IPS-18a (cell line): ENCODE measurements at regions not wholly inside any gene's neighbourhood (a gene's known extent, or its start where the extent isn't known, plus 50 kb on each side); places are given as distances from the start of the nearest gene placed in this dataset.
"Not testable (repeated sequence)": the region's sequence is repeated elsewhere in the genome, so short reads cannot be mapped to it uniquely, and the experiment has no call there.

Experiments
- H3K27ac ChIP-seq: one replicate; pipeline ENCODE4 v1.5.1; 2013; ENCODE audit warnings: low read length
- H3K27me3 ChIP-seq: one replicate; pipeline ENCODE4 v1.6.1; 2013; ENCODE audit warnings: mild to moderate bottlenecking, low read length; ENCODE audit not compliant: control insufficient read depth, insufficient read depth
- H3K36me3 ChIP-seq: one replicate; pipeline ENCODE4 v1.6.1; 2013; ENCODE audit warnings: low read depth, low read length; ENCODE audit not compliant: control insufficient read depth
- H3K4me1 ChIP-seq: one replicate; pipeline ENCODE4 v1.6.1; 2013; ENCODE audit warnings: low read depth, low read length; ENCODE audit not compliant: control insufficient read depth
- H3K4me3 ChIP-seq: one replicate; pipeline ENCODE4 v1.5.1; 2013; ENCODE audit warnings: low read length
- H3K9ac ChIP-seq: one replicate; pipeline ENCODE4 v1.6.1; 2013; ENCODE audit warnings: mild to moderate bottlenecking, low read length, moderate library complexity
- H3K9me3 ChIP-seq: one replicate; pipeline ENCODE4 v1.6.1; 2013; ENCODE audit warnings: low read depth, low read length; ENCODE audit not compliant: control insufficient read depth

- H3K9me3 ChIP-seq: peaks cover 16% of the 10 kb centered on the region
- H3K27ac ChIP-seq: no peak overlapping the region
- no peak overlapping the region for H3K4me3 ChIP-seq
- H3K27me3 ChIP-seq: no peaks in the 10 kb centered on the region
- no peaks in the 10 kb centered on the region for H3K36me3 ChIP-seq
- H3K4me1 ChIP-seq: no peaks in the 10 kb centered on the region
- H3K9ac ChIP-seq: no peak overlapping the region
Observed at GRCh38 chr16:13696017-13696416, 223.9 kb upstream of the ERCC4 start.

GRCh38 chr16:13697013-13697412 is 222.9 kb upstream of the ERCC4 start:
- H3K4me3 ChIP-seq: no peak overlapping the region
- H3K36me3 ChIP-seq: no peaks in the 10 kb centered on the region
- H3K27ac ChIP-seq: no peak overlapping the region
- no peak overlapping the region for H3K9ac ChIP-seq
- H3K27me3 ChIP-seq: no peaks in the 10 kb centered on the region
- no peaks in the 10 kb centered on the region for H3K4me1 ChIP-seq
- H3K9me3 ChIP-seq: peaks cover 16% of the 10 kb centered on the region

GRCh38 chr16:13697568-13697967 is 222.4 kb upstream of the ERCC4 start:
- Histone ChIP-seq H3K9ac (no peak overlapping the region), H3K4me3 (no peak overlapping the region), H3K36me3 (no peaks in the 10 kb centered on the region), H3K27ac (no peak overlapping the region), H3K9me3 (peaks cover 16% of the 10 kb centered on the region), H3K4me1 (no peaks in the 10 kb centered on the region), H3K27me3 (no peaks in the 10 kb centered on the region)

GRCh38 chr16:13702614-13703013 is 217.3 kb upstream of the ERCC4 start:
- no peak overlapping the region for H3K9ac ChIP-seq
- no peaks in the 10 kb centered on the region for H3K4me1 ChIP-seq
- H3K9me3 ChIP-seq: no peaks in the 10 kb centered on the region
- H3K4me3 ChIP-seq: no peak overlapping the region
- no peak overlapping the region for H3K27ac ChIP-seq
- H3K36me3 ChIP-seq: no peaks in the 10 kb centered on the region
- H3K27me3 ChIP-seq: no peaks in the 10 kb centered on the region

GRCh38 chr16:13708347-13709120 is 211.4 kb upstream of the ERCC4 start:
- peaks cover 11% of the 10 kb centered on the region for H3K4me1 ChIP-seq
- no peaks in the 10 kb centered on the region for H3K36me3 ChIP-seq
- H3K9me3 ChIP-seq: no peaks in the 10 kb centered on the region
- H3K9ac ChIP-seq: no peak overlapping the region
- H3K27me3 ChIP-seq: no peaks in the 10 kb centered on the region
- H3K27ac ChIP-seq: no peak overlapping the region
- no peak overlapping the region for H3K4me3 ChIP-seq

- Histone ChIP-seq H3K9ac (no peak overlapping the region), H3K4me1 (no peaks in the 10 kb centered on the region), H3K9me3 (no peaks in the 10 kb centered on the region), H3K4me3 (no peak overlapping the region), H3K27me3 (no peaks in the 10 kb centered on the region), H3K36me3 (no peaks in the 10 kb centered on the region), H3K27ac (no peak overlapping the region)
Observed at GRCh38 chr16:13718748-13719147, 201.2 kb upstream of the ERCC4 start.

GRCh38 chr16:13727943-13728342 is 192.0 kb upstream of the ERCC4 start:
- Histone ChIP-seq H3K27ac (no peak overlapping the region), H3K9me3 (peaks cover 11% of the 10 kb centered on the region), H3K4me3 (no peak overlapping the region), H3K27me3 (no peaks in the 10 kb centered on the region), H3K4me1 (no peaks in the 10 kb centered on the region), H3K36me3 (no peaks in the 10 kb centered on the region), H3K9ac (no peak overlapping the region)

- Histone ChIP-seq H3K4me1 (no peaks in the 10 kb centered on the region), H3K36me3 (no peaks in the 10 kb centered on the region), H3K27ac (no peak overlapping the region)
Observed at GRCh38 chr16:13733561-13733960, 186.4 kb upstream of the ERCC4 start.

GRCh38 chr16:13739621-13740373 is 180.2 kb upstream of the ERCC4 start:
- H3K4me3 ChIP-seq, H3K9ac ChIP-seq, H3K4me1 ChIP-seq, H3K9me3 ChIP-seq, H3K27ac ChIP-seq, H3K36me3 ChIP-seq, H3K27me3 ChIP-seq: not testable (repeated sequence)

More at GRCh38 chr16:13733561-13733960, 186.4 kb upstream of the ERCC4 start:
- H3K9ac ChIP-seq: no peak overlapping the region
- no peaks in the 10 kb centered on the region for H3K27me3 ChIP-seq
- H3K4me3 ChIP-seq: no peak overlapping the region
- peaks cover 2% of the 10 kb centered on the region for H3K9me3 ChIP-seq

- Histone ChIP-seq H3K4me1 (no peaks in the 10 kb centered on the region), H3K4me3 (no peak overlapping the region), H3K27ac (no peak overlapping the region)
Observed at GRCh38 chr16:13742928-13743327, 177.0 kb upstream of the ERCC4 start.

GRCh38 chr16:13743571-13743970 is 176.4 kb upstream of the ERCC4 start:
- no peak overlapping the region for H3K9ac ChIP-seq
- H3K27ac ChIP-seq: no peak overlapping the region
- H3K4me3 ChIP-seq: no peak overlapping the region
- H3K27me3 ChIP-seq: no peaks in the 10 kb centered on the region
- no peaks in the 10 kb centered on the region for H3K36me3 ChIP-seq
- H3K9me3 ChIP-seq: peaks cover 7% of the 10 kb centered on the region
- H3K4me1 ChIP-seq: no peaks in the 10 kb centered on the region

More at GRCh38 chr16:13742928-13743327, 177.0 kb upstream of the ERCC4 start:
- H3K9ac ChIP-seq: no peak overlapping the region
- H3K36me3 ChIP-seq: no peaks in the 10 kb centered on the region
- H3K9me3 ChIP-seq: peaks cover 7% of the 10 kb centered on the region
- no peaks in the 10 kb centered on the region for H3K27me3 ChIP-seq
